GM23338 (cell line): ENCODE measurements at regions not wholly inside any gene's neighbourhood (a gene's known extent, or its start where the extent isn't known, plus 50 kb on each side); places are given as distances from the start of the nearest gene placed in this dataset.

ENCODE experiments used
- ATAC-seq: fragments of 200-7000 bp; cut with Tn5 transposase; 3 replicates; pipeline ENCODE4 v1.9.1; 2020
- DNase-seq: peaks from one replicate; pipeline ENCODE4 v3.0.0-alpha.2; 2015; ENCODE audit warnings: low spot score
- H2AFZ ChIP-seq: fragments of 200-600 bp; sonication (generic); 2 replicates; pipeline ENCODE4 v1.8.0; 2016; ENCODE audit warnings: antibody characterized with exemption, mild to moderate bottlenecking, moderate library complexity
- H3F3A ChIP-seq: fragments of 200-600 bp; sonication (generic); replicated peaks from 2 replicates; pipeline ENCODE4 v1.8.0; 2017; ENCODE audit warnings: antibody characterized with exemption, mixed run types, low read depth
- H3K27ac ChIP-seq: fragments of 200-600 bp; sonication (generic); 2 replicates; pipeline ENCODE4 v1.6.1; 2016; ENCODE audit warnings: low read depth
- H3K27me3 ChIP-seq: fragments of 200-600 bp; sonication (generic); 2 replicates; pipeline ENCODE4 v1.8.0; 2016; ENCODE audit warnings: mild to moderate bottlenecking, mixed run types, moderate library complexity; ENCODE audit not compliant: insufficient read depth
- H3K36me3 ChIP-seq: fragments of 200-600 bp; sonication (generic); 2 replicates; pipeline ENCODE4 v1.8.0; 2016; ENCODE audit warnings: mild to moderate bottlenecking; ENCODE audit not compliant: insufficient read depth
- H3K4me1 ChIP-seq: fragments of 200-600 bp; sonication (generic); 2 replicates; pipeline ENCODE4 v1.8.0; 2016; ENCODE audit warnings: mild to moderate bottlenecking, moderate library complexity; ENCODE audit not compliant: insufficient read depth
- H3K4me2 ChIP-seq: fragments of 200-600 bp; sonication (generic); 2 replicates; pipeline ENCODE4 v1.7.1; 2017; ENCODE audit warnings: mixed run types
- H3K4me3 ChIP-seq: fragments of 200-600 bp; sonication (generic); 2 replicates; pipeline ENCODE4 v1.6.1; 2016; ENCODE audit warnings: mixed run types
- H3K79me2 ChIP-seq: fragments of 200-600 bp; sonication (generic); replicated peaks from 2 replicates; pipeline ENCODE4 v1.8.0; 2017; ENCODE audit warnings: mild to moderate bottlenecking; ENCODE audit not compliant: insufficient read depth
- H3K9me2 ChIP-seq: fragments of 200-600 bp; sonication (generic); 2 replicates; pipeline ENCODE4 v1.8.0; 2017; ENCODE audit not compliant: insufficient read depth
- H4K20me1 ChIP-seq: fragments of 200-600 bp; sonication (generic); replicated peaks from 2 replicates; pipeline ENCODE4 v1.8.0; 2017; ENCODE audit warnings: mild to moderate bottlenecking; ENCODE audit not compliant: insufficient read depth
- H3K27ac Mint-ChIP-seq: 2 replicates; pipeline ENCODE4 v1.8.0; 2020; ENCODE audit warnings: inconsistent platforms, mild to moderate bottlenecking, moderate library complexity, mixed read lengths
- H3K27me3 Mint-ChIP-seq: 3 replicates; pipeline ENCODE4 v1.8.0; 2022; ENCODE audit warnings: low read depth, mild to moderate bottlenecking, moderate library complexity, mixed read lengths, inconsistent platforms; ENCODE audit not compliant: insufficient read depth, poor library complexity
- H3K36me3 Mint-ChIP-seq: 3 replicates; pipeline ENCODE4 v1.8.0; 2021; ENCODE audit warnings: low read depth, mild to moderate bottlenecking, inconsistent platforms, moderate library complexity, mixed read lengths
- H3K4me1 Mint-ChIP-seq: 3 replicates; pipeline ENCODE4 v1.8.0; 2020; ENCODE audit warnings: mild to moderate bottlenecking, inconsistent platforms, mixed read lengths
- H3K4me3 Mint-ChIP-seq: 3 replicates; pipeline ENCODE4 v1.8.0; 2021; ENCODE audit warnings: moderate library complexity, mild to moderate bottlenecking, inconsistent platforms, mixed read lengths
- H3K9me3 Mint-ChIP-seq: 3 replicates; pipeline ENCODE4 v1.8.0; 2020; ENCODE audit warnings: moderate library complexity, mild to moderate bottlenecking, inconsistent platforms, mixed read lengths
- CTCF ChIP-seq, 2 experiments: fragments of 200-600 bp in 1 of 2; sonication (generic) in 1 of 2; conservative IDR thresholded peaks; 2 replicates each; pipeline versions ENCODE4 v1.5.1 to v1.6.1; 2016 to 2017; ENCODE audit warnings: antibody characterized with exemption in 2 of 2, low read depth in 2 of 2, mild to moderate bottlenecking in 2 of 2, moderate library complexity in 1 of 2
- NANOG ChIP-seq: IDR thresholded peaks from 2 replicates; pipeline ENCODE4 v1.6.1; 2016; ENCODE audit warnings: antibody characterized with exemption, borderline replicate concordance
- STAT1 ChIP-seq: IDR thresholded peaks from one replicate; pipeline ENCODE4 v1.6.1; 2016; ENCODE audit warnings: antibody characterized with exemption; ENCODE audit not compliant: unreplicated experiment
- ZNF114 ChIP-seq: fragments of 250-450 bp; sonication (Bioruptor Pico); IDR thresholded peaks from 2 replicates; pipeline ENCODE4 v1.5.0; 2020; ENCODE audit warnings: mild to moderate bottlenecking, moderate library complexity
- TF ChIP-seq, protein P1 (sequence below): fragments of 250-450 bp; sonication (Bioruptor Pico); IDR thresholded peaks from 2 replicates; pipeline ENCODE4 v1.5.0; 2020; ENCODE audit warnings: mild to moderate bottlenecking, moderate library complexity
- TF ChIP-seq, protein P2 (sequence below): IDR thresholded peaks from one replicate; pipeline ENCODE4 v1.6.1; 2018; ENCODE audit warnings: antibody characterized with exemption; ENCODE audit not compliant: unreplicated experiment

GRCh38 chr12:68469113-68469512, 137.0 kb upstream of the MDM1 start (continued):
- TF ChIP-seq, protein P1, sequence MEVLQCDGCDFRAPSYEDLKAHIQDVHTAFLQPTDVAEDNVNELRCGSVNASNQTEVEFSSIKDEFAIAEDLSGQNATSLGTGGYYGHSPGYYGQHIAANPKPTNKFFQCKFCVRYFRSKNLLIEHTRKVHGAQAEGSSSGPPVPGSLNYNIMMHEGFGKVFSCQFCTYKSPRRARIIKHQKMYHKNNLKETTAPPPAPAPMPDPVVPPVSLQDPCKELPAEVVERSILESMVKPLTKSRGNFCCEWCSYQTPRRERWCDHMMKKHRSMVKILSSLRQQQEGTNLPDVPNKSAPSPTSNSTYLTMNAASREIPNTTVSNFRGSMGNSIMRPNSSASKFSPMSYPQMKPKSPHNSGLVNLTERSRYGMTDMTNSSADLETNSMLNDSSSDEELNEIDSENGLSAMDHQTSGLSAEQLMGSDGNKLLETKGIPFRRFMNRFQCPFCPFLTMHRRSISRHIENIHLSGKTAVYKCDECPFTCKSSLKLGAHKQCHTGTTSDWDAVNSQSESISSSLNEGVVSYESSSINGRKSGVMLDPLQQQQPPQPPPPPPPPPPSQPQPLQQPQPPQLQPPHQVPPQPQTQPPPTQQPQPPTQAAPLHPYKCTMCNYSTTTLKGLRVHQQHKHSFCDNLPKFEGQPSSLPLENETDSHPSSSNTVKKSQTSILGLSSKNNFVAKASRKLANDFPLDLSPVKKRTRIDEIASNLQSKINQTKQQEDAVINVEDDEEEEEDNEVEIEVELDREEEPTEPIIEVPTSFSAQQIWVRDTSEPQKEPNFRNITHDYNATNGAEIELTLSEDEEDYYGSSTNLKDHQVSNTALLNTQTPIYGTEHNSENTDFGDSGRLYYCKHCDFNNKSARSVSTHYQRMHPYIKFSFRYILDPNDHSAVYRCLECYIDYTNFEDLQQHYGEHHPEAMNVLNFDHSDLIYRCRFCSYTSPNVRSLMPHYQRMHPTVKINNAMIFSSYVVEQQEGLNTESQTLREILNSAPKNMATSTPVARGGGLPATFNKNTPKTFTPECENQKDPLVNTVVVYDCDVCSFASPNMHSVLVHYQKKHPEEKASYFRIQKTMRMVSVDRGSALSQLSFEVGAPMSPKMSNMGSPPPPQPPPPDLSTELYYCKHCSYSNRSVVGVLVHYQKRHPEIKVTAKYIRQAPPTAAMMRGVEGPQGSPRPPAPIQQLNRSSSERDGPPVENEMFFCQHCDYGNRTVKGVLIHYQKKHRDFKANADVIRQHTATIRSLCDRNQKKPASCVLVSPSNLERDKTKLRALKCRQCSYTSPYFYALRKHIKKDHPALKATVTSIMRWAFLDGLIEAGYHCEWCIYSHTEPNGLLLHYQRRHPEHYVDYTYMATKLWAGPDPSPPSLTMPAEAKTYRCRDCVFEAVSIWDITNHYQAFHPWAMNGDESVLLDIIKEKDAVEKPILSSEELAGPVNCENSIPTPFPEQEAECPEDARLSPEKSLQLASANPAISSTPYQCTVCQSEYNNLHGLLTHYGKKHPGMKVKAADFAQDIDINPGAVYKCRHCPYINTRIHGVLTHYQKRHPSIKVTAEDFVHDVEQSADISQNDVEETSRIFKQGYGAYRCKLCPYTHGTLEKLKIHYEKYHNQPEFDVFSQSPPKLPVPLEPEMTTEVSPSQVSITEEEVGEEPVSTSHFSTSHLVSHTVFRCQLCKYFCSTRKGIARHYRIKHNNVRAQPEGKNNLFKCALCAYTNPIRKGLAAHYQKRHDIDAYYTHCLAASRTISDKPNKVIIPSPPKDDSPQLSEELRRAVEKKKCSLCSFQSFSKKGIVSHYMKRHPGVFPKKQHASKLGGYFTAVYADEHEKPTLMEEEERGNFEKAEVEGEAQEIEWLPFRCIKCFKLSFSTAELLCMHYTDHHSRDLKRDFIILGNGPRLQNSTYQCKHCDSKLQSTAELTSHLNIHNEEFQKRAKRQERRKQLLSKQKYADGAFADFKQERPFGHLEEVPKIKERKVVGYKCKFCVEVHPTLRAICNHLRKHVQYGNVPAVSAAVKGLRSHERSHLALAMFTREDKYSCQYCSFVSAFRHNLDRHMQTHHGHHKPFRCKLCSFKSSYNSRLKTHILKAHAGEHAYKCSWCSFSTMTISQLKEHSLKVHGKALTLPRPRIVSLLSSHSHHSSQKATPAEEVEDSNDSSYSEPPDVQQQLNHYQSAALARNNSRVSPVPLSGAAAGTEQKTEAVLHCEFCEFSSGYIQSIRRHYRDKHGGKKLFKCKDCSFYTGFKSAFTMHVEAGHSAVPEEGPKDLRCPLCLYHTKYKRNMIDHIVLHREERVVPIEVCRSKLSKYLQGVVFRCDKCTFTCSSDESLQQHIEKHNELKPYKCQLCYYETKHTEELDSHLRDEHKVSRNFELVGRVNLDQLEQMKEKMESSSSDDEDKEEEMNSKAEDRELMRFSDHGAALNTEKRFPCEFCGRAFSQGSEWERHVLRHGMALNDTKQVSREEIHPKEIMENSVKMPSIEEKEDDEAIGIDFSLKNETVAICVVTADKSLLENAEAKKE (CRISPR knock-in tag), result no peak
- TF ChIP-seq CTCF (conservative IDR thresholded peaks at IDR 0.05; ENCODE audit: low read depth in 2 of 2) (no peak), STAT1 (no peak)

DNA sequence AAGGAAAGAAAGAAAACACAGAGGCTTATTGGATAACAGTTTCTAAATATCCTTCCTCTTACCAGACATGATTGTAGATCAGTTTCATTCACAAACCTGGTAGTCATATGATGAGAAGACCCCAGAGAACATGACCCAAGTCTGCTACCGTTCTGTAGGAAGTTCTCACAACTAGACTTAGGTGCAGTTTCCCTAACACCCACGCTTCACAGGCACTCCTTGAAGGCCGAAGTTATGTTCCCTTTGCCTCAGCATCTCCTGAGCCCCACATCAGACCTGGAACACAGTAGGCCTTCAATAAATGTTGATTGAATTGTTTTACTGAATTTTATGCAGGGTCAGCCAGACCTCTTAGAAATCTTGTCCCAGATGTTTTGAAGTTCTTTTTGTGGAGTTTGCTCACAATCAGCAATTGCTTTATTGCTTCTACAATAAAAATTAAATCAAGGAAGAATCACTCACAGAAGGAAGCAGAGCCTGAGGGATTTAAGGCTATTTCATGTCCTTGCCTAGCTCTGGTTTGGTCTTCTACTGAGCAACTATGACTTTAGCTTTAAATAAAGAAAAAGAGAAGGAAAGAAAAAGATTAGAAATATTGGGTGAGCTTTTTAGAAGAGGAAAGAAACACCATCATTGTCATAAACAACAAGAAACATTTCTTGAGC, 138.6 kb upstream of the MDM1 start:
- Mint-ChIP-seq H3K4me3 (no peak overlapping the region), H3K27me3 (no peaks in the 10 kb centered on the region), H3K27ac (no peak overlapping the region), H3K36me3 (no peaks in the 10 kb centered on the region), H3K9me3 (no peaks in the 10 kb centered on the region), H3K4me1 (peaks cover 3% of the 10 kb centered on the region; the same call in 2 of the 3 replicates)
- no peaks in the 10 kb centered on the region for H3K79me2 ChIP-seq
- TF ChIP-seq ZNF114 (CRISPR knock-in tag) (no peak), NANOG (no peak)
- TF ChIP-seq, protein P2, sequence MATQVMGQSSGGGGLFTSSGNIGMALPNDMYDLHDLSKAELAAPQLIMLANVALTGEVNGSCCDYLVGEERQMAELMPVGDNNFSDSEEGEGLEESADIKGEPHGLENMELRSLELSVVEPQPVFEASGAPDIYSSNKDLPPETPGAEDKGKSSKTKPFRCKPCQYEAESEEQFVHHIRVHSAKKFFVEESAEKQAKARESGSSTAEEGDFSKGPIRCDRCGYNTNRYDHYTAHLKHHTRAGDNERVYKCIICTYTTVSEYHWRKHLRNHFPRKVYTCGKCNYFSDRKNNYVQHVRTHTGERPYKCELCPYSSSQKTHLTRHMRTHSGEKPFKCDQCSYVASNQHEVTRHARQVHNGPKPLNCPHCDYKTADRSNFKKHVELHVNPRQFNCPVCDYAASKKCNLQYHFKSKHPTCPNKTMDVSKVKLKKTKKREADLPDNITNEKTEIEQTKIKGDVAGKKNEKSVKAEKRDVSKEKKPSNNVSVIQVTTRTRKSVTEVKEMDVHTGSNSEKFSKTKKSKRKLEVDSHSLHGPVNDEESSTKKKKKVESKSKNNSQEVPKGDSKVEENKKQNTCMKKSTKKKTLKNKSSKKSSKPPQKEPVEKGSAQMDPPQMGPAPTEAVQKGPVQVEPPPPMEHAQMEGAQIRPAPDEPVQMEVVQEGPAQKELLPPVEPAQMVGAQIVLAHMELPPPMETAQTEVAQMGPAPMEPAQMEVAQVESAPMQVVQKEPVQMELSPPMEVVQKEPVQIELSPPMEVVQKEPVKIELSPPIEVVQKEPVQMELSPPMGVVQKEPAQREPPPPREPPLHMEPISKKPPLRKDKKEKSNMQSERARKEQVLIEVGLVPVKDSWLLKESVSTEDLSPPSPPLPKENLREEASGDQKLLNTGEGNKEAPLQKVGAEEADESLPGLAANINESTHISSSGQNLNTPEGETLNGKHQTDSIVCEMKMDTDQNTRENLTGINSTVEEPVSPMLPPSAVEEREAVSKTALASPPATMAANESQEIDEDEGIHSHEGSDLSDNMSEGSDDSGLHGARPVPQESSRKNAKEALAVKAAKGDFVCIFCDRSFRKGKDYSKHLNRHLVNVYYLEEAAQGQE, result no peak
- H3K27ac ChIP-seq, result no peak overlapping the region
- no peaks in the 10 kb centered on the region for H3F3A ChIP-seq
- H3K4me3 ChIP-seq, result no peak overlapping the region
- ATAC-seq (no peak), DNase-seq (no peak)
- no peak overlapping the region for H2AFZ ChIP-seq
- no peaks in the 10 kb centered on the region for H3K36me3 ChIP-seq
- H3K9me2 ChIP-seq, result peaks cover 7% of the 10 kb centered on the region; the same call in 1 of the 2 replicates
- H4K20me1 ChIP-seq, result no peaks in the 10 kb centered on the region
- H3K27me3 ChIP-seq, result no peaks in the 10 kb centered on the region
- H3K4me2 ChIP-seq, result no peak overlapping the region
- no peaks in the 10 kb centered on the region for H3K4me1 ChIP-seq
